MM.1S (cell line): ENCODE measurements at regions not wholly inside any gene's neighbourhood (a gene's known extent, or its start where the extent isn't known, plus 50 kb on each side); places are given as distances from the start of the nearest gene placed in this dataset.

Source experiments
- EZH2 ChIP-seq: fragments of 300-600 bp; sonication (generic); optimal IDR thresholded peaks from 2 replicates; pipeline ENCODE3; 2017; ENCODE audit warnings: low read depth, mild to moderate bottlenecking, antibody characterized with exemption, low read length, mixed read lengths
- EZH2phosphoT487 ChIP-seq: fragments of 300-600 bp; sonication (generic); IDR thresholded peaks from 2 replicates; pipeline ENCODE4 v1.6.1; 2018; ENCODE audit warnings: antibody characterized with exemption, low read length
- TF ChIP-seq, protein P1 (sequence below): fragments of 300-600 bp; sonication (generic); IDR thresholded peaks from 2 replicates; pipeline ENCODE4 v1.5.1; 2016; ENCODE audit warnings: antibody characterized with exemption, low read length, mixed read lengths

DNA sequence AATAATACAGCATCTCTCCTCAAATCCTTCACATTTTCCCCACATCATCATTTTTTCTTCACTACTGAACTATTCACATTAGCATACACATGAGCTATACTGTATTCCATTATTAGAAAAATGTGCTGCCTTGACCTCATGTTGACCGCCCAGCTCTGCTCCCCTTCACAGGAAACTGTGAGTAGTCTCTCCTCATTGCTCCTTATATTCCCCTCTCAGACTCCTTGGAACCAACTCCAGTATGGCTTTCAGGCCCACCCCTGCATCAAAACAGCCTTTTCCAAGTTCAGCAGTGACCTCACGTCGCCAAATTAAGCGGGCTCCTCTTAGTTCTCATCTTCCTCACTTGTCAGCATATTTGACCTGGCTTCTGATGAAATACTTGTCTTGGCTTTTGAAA lies 59.2 kb upstream of the SPAG17 start:
- TF ChIP-seq, protein P1, sequence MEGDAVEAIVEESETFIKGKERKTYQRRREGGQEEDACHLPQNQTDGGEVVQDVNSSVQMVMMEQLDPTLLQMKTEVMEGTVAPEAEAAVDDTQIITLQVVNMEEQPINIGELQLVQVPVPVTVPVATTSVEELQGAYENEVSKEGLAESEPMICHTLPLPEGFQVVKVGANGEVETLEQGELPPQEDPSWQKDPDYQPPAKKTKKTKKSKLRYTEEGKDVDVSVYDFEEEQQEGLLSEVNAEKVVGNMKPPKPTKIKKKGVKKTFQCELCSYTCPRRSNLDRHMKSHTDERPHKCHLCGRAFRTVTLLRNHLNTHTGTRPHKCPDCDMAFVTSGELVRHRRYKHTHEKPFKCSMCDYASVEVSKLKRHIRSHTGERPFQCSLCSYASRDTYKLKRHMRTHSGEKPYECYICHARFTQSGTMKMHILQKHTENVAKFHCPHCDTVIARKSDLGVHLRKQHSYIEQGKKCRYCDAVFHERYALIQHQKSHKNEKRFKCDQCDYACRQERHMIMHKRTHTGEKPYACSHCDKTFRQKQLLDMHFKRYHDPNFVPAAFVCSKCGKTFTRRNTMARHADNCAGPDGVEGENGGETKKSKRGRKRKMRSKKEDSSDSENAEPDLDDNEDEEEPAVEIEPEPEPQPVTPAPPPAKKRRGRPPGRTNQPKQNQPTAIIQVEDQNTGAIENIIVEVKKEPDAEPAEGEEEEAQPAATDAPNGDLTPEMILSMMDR, result no peak
- TF ChIP-seq EZH2, result no peak
- no peak for TF ChIP-seq EZH2phosphoT487
